SK-N-SH (cell line): ENCODE measurements at regions not wholly inside any gene's neighbourhood (a gene's known extent, or its start where the extent isn't known, plus 50 kb on each side); places are given as distances from the start of the nearest gene placed in this dataset.

ENCODE experiments used
- CTCF ChIA-PET: fragments of 300-600, 350-600 bp; formaldehyde crosslinking; extraction: SDS; loops from one replicate; lab custom pipeline; 2021; lab: Yijun Ruan, JAX
- POLR2A ChIA-PET: fragments of 350-600 bp; sonication (Branson Sonifier 250); formaldehyde crosslinking; extraction: SDS; loops from one replicate; lab custom pipeline; 2020; ENCODE audit warnings: antibody characterized with exemption, inconsistent platforms; lab: Yijun Ruan, JAX
- DNase-seq: peaks from one replicate; pipeline ENCODE4 v3.0.0; 2012
- H2AFZ ChIP-seq: fragments of 200-600 bp; sonication (generic); 2 replicates; pipeline ENCODE4 v1.8.1; 2016; ENCODE audit warnings: antibody characterized with exemption, mild to moderate bottlenecking, low read depth
- H3F3A ChIP-seq: fragments of 200-600 bp; sonication (generic); replicated peaks from 2 replicates; pipeline ENCODE3; 2016; ENCODE audit warnings: antibody characterized with exemption, mild to moderate bottlenecking; ENCODE audit not compliant: insufficient read depth
- H3K27ac ChIP-seq, 2 experiments: fragments of 200-500 bp in 1 of 2; fragments of 200-600 bp in 1 of 2; sonication (Bioruptor generic) in 1 of 2; sonication (generic), shearing (Covaris generic) in 1 of 2; 2 replicates each; pipeline versions ENCODE4 v1.5.1 to v1.6.1; 2014 to 2016; ENCODE audit warnings: low read depth in 2 of 2, inconsistent platforms in 1 of 2, low read length in 1 of 2, mild to moderate bottlenecking in 1 of 2, mixed read lengths in 1 of 2
- H3K27me3 ChIP-seq: fragments of 200-600 bp; sonication (generic), shearing (Covaris generic); 2 replicates; pipeline ENCODE4 v1.6.1; 2016; ENCODE audit warnings: mixed run types; ENCODE audit not compliant: insufficient read depth
- H3K36me3 ChIP-seq, 2 experiments: fragments of 200-500 bp in 1 of 2; fragments of 200-600 bp in 1 of 2; sonication (Bioruptor generic) in 1 of 2; sonication (generic) in 1 of 2; replicated peaks in 1 of 2; 2 replicates each; pipeline versions ENCODE3 to v1.5.1; 2014 to 2016; ENCODE audit warnings: low read length in 1 of 2, mild to moderate bottlenecking in 1 of 2; ENCODE audit not compliant: insufficient read depth in 2 of 2, control insufficient read depth in 1 of 2
- H3K4me1 ChIP-seq, 2 experiments: fragments of 200-500 bp in 1 of 2; fragments of 200-600 bp in 1 of 2; sonication (Bioruptor generic) in 1 of 2; sonication (generic), shearing (Covaris generic) in 1 of 2; 2 replicates each; pipeline versions ENCODE4 v1.5.1 to v1.6.1; 2014 to 2016; ENCODE audit warnings: low read depth in 1 of 2, low read length in 1 of 2, mixed run types in 1 of 2; ENCODE audit not compliant: insufficient read depth in 2 of 2, control insufficient read depth in 1 of 2
- H3K4me2 ChIP-seq: fragments of 200-600 bp; sonication (generic), shearing (Covaris generic); 2 replicates; pipeline ENCODE4 v1.6.1; 2017; ENCODE audit warnings: mixed run types
- H3K4me3 ChIP-seq, 2 experiments: fragments of 200-500 bp in 1 of 2; fragments of 200-600 bp in 1 of 2; sonication (Bioruptor generic) in 1 of 2; sonication (generic), shearing (Covaris generic) in 1 of 2; 2 replicates each; pipeline versions ENCODE4 v1.5.1 to v1.8.1; 2014 to 2016; ENCODE audit warnings: low read depth in 2 of 2, inconsistent platforms in 1 of 2, low read length in 1 of 2, mild to moderate bottlenecking in 1 of 2, mixed read lengths in 1 of 2, moderate library complexity in 1 of 2
- H3K79me2 ChIP-seq: fragments of 200-600 bp; sonication (generic); 2 replicates; pipeline ENCODE4 v1.8.1; 2017; ENCODE audit warnings: mild to moderate bottlenecking; ENCODE audit not compliant: insufficient read depth
- H3K9ac ChIP-seq: fragments of 200-600 bp; sonication (generic); 2 replicates; pipeline ENCODE4 v1.6.1; 2017; ENCODE audit warnings: mixed run types
- H3K9me2 ChIP-seq: fragments of 200-600 bp; sonication (generic); 2 replicates; pipeline ENCODE4 v1.6.1; 2017; ENCODE audit warnings: mixed run types
- H3K9me3 ChIP-seq: fragments of 200-600 bp; sonication (generic); 2 replicates; pipeline ENCODE4 v1.6.1; 2017; ENCODE audit warnings: mixed run types, mild to moderate bottlenecking, moderate library complexity
- H4K20me1 ChIP-seq: fragments of 200-600 bp; sonication (generic); 2 replicates; pipeline ENCODE4 v1.6.1; 2017; ENCODE audit warnings: mild to moderate bottlenecking, mixed run types; ENCODE audit not compliant: insufficient read depth
- GABPA ChIP-seq: IDR thresholded peaks from 2 replicates; pipeline ENCODE4 v1.4.0; 2012; ENCODE audit warnings: low read depth, mild to moderate bottlenecking
- MEF2A ChIP-seq: IDR thresholded peaks from 2 replicates; pipeline ENCODE4 v1.4.0; 2012; ENCODE audit warnings: low read depth, borderline replicate concordance
- MXI1 ChIP-seq: IDR thresholded peaks from 2 replicates; pipeline ENCODE4 v1.6.1; 2012; ENCODE audit warnings: mild to moderate bottlenecking, low read depth, low read length, improper control_type of control experiment
- NFIC ChIP-seq: IDR thresholded peaks from 2 replicates; pipeline ENCODE4 v1.4.0; 2012; ENCODE audit warnings: borderline replicate concordance
- RAD21 ChIP-seq: IDR thresholded peaks from 2 replicates; pipeline ENCODE4 v1.6.1; 2012; ENCODE audit warnings: mild to moderate bottlenecking, low read length
- SIN3A ChIP-seq: IDR thresholded peaks from 2 replicates; pipeline ENCODE4 v1.6.1; 2012; ENCODE audit warnings: low read depth, mild to moderate bottlenecking, low read length, moderate library complexity, borderline replicate concordance
- SMC3 ChIP-seq: IDR thresholded peaks from 2 replicates; pipeline ENCODE4 v1.6.1; 2012; ENCODE audit warnings: low read depth, low read length, improper control_type of control experiment
- TAF1 ChIP-seq: IDR thresholded peaks from 2 replicates; pipeline ENCODE4 v1.6.1; 2012; ENCODE audit warnings: low read depth, mild to moderate bottlenecking, low read length, moderate library complexity, borderline replicate concordance
- TEAD4 ChIP-seq: IDR thresholded peaks from 2 replicates; pipeline ENCODE4 v1.4.0; 2012; ENCODE audit warnings: mild to moderate bottlenecking, borderline replicate concordance; ENCODE audit not compliant: insufficient read depth
- YY1 ChIP-seq: IDR thresholded peaks from 2 replicates; pipeline ENCODE4 v1.4.0; 2012; ENCODE audit warnings: low read depth, mild to moderate bottlenecking
- WGBS: methylation state at CpG from one replicate; pipeline ENCODE4 v1.1.6; 2017; ENCODE audit warnings: low lambda C conversion rate; 5-methylcytosine and 5-hydroxymethylcytosine counted together
- TF ChIP-seq, protein P1 (sequence below): IDR thresholded peaks from 2 replicates; pipeline ENCODE4 v1.4.0; 2012; ENCODE audit warnings: low read depth, borderline replicate concordance
- TF ChIP-seq, protein P2 (sequence below): fragments of 150-350 bp; IDR thresholded peaks from 2 replicates; pipeline ENCODE4 v1.6.1; 2017; ENCODE audit warnings: antibody characterized with exemption, low read length, low read depth, borderline replicate concordance
- TF ChIP-seq, protein P3 (sequence below): IDR thresholded peaks from 2 replicates; pipeline ENCODE4 v1.4.0; 2012; ENCODE audit warnings: low read depth

DNA sequence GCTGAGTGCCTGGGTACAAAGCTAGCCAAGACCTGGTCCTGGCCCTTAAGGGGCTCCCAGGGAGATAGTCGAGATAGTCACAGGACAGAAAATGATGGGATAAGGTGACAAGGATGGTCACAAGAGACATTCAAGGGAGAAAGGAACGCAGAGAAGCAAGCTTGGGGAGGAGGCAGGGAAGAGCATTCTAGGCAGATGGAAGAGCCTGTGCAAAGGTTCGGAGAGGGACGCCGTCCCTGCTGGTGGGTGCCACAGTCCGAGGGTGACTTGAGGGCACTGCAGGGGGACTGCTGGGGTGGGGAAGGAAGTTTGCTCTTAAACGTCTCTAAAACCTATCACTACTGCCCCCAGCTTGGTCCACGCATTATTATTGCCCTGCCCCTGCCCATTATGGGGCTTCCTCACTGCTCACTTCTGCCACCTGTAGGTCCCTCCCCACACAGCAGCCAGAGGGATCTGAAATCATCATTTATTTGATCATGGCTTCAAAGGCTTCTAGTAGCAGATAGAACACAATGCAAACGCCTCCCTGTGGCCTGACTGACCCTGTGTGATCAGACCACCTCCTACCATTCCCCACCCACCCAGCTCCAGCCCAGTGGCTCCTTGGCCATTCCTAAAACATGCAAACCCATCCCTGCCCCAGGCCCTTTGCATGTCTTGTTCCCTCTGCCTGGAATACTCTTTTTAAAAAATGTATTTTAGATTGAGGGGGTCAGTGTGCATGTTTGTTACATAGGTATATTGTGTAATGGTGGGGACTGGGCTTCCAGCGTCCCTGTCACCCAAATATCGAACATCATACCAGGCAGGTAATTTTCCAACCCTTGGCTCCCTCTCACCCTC is 60.3 kb downstream of the RMI2 start (continued):
- TF ChIP-seq SIN3A (no peak), TAF1 (no peak), MEF2A (no peak), GABPA (no peak), MXI1 (no peak), SMC3 (peak; percentile 5; the same call in 1 of the 2 replicates), TEAD4 (no peak)
- TF ChIP-seq, protein P1, sequence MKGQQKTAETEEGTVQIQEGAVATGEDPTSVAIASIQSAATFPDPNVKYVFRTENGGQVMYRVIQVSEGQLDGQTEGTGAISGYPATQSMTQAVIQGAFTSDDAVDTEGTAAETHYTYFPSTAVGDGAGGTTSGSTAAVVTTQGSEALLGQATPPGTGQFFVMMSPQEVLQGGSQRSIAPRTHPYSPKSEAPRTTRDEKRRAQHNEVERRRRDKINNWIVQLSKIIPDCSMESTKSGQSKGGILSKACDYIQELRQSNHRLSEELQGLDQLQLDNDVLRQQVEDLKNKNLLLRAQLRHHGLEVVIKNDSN = no peak
- TF ChIP-seq, protein P2, sequence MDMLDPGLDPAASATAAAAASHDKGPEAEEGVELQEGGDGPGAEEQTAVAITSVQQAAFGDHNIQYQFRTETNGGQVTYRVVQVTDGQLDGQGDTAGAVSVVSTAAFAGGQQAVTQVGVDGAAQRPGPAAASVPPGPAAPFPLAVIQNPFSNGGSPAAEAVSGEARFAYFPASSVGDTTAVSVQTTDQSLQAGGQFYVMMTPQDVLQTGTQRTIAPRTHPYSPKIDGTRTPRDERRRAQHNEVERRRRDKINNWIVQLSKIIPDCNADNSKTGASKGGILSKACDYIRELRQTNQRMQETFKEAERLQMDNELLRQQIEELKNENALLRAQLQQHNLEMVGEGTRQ = no peak
- TF ChIP-seq, protein P3, sequence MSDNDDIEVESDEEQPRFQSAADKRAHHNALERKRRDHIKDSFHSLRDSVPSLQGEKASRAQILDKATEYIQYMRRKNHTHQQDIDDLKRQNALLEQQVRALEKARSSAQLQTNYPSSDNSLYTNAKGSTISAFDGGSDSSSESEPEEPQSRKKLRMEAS = no peak
- TF ChIP-seq, all 33 proteins: peak for 3

DNA sequence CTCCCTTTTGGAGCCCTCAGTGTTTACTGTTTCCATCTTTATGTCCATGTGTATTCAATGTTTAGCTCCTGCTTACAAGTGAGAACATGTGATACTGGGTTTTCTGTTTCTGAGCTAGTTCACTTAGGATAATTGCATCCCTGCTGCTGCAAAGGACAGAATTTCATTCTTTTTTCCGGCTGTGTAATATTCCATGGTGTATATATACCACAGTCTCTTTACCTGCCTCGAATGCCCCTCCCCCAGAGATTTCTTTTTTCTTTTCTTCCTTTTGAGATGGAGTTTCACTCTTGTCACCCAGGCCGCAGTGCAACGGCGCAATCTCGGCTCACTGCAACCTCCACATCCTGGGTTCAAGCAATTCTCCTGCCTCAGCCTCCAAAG is 60.9 kb downstream of the RMI2 start:
- 82% methylated on average over 6 of the region's 6 CpGs for WGBS
- H3K36me3 ChIP-seq = no peaks in the 10 kb centered on the region
- H3K4me3 ChIP-seq = no peak overlapping the region
- no peaks in the 10 kb centered on the region for H3F3A ChIP-seq
- H3K9me2 ChIP-seq = no peaks in the 10 kb centered on the region
- ChIA-PET CTCF (interaction anchor here (0.7 to 11.5 kb wide), 19 partner anchors 9 to 442 kb away, joined by 3 to 107 read pairs (median 5); a partner anchor contains a TSS), POLR2A (no interaction called here)
- H3K4me2 ChIP-seq = no peak overlapping the region
- H3K27me3 ChIP-seq = no peaks in the 10 kb centered on the region
- H3K4me1 ChIP-seq = peaks cover 13 to 30% of the 10 kb centered on the region in 2 experiments
- DNase-seq = no peak
- TF ChIP-seq, protein P1 = no peak
- TF ChIP-seq, protein P3 = no peak
- TF ChIP-seq YY1 (no peak), RAD21 (no peak), MEF2A (no peak), NFIC (no peak), TEAD4 (no peak)
- H3K27ac ChIP-seq = no peak overlapping the region
- no peak overlapping the region for H2AFZ ChIP-seq
- no peaks in the 10 kb centered on the region for H4K20me1 ChIP-seq
- no peak overlapping the region for H3K9ac ChIP-seq
- H3K79me2 ChIP-seq = no peaks in the 10 kb centered on the region
- H3K9me3 ChIP-seq = no peaks in the 10 kb centered on the region
